ENCODE measurements at regions not wholly inside any gene's neighbourhood (a gene's known extent, or its start where the extent isn't known, plus 50 kb on each side); places are given as distances from the start of the nearest gene placed in this dataset.

DNA sequence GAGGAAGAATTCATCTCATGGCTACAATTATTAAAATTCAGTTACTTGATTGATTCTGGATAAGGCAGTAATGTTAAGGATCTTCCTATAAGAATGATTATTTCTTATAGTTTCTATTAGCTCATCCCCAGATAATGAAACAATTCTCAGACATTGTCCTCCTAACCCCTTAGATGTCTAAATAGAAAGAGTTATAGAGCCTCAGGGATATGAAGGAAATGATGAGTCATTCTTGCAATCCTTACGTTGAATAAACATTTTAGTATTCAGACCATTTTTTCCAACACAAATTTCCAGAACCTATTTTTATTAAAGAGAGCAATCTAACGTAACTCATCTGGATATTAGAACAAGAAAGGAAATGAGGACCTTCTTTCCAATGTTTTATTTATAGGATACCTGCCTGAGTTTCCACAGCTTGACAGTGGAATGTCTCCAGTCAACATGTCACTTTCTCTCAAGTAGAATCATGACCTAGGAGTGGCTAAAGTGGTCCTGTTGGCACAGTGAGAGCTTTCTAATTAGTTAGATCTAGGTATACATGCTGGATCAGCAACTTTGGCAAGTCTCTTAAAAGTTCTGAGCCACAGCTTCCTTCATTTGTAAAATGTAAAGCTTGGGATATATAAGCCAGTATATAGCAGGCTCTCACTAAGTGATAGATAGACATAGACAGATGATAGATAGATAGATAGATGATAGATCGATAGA, 88.0 kb upstream of the RAB27B start:
- no peaks in the 10 kb centered on the region for H3K27me3 ChIP-seq
- no peak overlapping the region for H3K4me3 ChIP-seq
- DNase-seq (ENCODE audit: low spot score) = no peak
- no peak overlapping the region for H3K27ac ChIP-seq
- H3K9ac ChIP-seq = no peak overlapping the region
- Mint-ChIP-seq H3K9me3 (no peaks in the 10 kb centered on the region), H3K36me3 (no peaks in the 10 kb centered on the region), H3K27ac (no peak overlapping the region), H3K4me3 (no peak overlapping the region), H3K4me1 (no peaks in the 10 kb centered on the region), H3K27me3 (ENCODE audit: insufficient read depth, low read depth) (no peaks in the 10 kb centered on the region)
- no peaks in the 10 kb centered on the region for H3K4me1 ChIP-seq
- H3K79me2 ChIP-seq (ENCODE audit: low read depth) = no peaks in the 10 kb centered on the region
- H3K9me3 ChIP-seq (ENCODE audit: low read depth) = no peaks in the 10 kb centered on the region
- H3K4me2 ChIP-seq = no peak overlapping the region
- no peaks in the 10 kb centered on the region for H4K20me1 ChIP-seq (ENCODE audit: low read depth)
- TF ChIP-seq, protein P1, sequence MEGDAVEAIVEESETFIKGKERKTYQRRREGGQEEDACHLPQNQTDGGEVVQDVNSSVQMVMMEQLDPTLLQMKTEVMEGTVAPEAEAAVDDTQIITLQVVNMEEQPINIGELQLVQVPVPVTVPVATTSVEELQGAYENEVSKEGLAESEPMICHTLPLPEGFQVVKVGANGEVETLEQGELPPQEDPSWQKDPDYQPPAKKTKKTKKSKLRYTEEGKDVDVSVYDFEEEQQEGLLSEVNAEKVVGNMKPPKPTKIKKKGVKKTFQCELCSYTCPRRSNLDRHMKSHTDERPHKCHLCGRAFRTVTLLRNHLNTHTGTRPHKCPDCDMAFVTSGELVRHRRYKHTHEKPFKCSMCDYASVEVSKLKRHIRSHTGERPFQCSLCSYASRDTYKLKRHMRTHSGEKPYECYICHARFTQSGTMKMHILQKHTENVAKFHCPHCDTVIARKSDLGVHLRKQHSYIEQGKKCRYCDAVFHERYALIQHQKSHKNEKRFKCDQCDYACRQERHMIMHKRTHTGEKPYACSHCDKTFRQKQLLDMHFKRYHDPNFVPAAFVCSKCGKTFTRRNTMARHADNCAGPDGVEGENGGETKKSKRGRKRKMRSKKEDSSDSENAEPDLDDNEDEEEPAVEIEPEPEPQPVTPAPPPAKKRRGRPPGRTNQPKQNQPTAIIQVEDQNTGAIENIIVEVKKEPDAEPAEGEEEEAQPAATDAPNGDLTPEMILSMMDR (IDR thresholded peaks at IDR 0.05) = no peak
- TF ChIP-seq EZH2 (IDR thresholded peaks at IDR 0.05) = no peak
- TF ChIP-seq EZH2phosphoT487 (IDR thresholded peaks at IDR 0.05) = no peak
- no peak overlapping the region for H2AFZ ChIP-seq (replicated peaks)
- H3F3A ChIP-seq (ENCODE audit: low read depth) = no peaks in the 10 kb centered on the region
- no peaks in the 10 kb centered on the region for H3K36me3 ChIP-seq

GRCh38 chr18:54742120-54742519, 86.2 kb upstream of the RAB27B start:
- H3K27me3 Mint-ChIP-seq (ENCODE audit: insufficient read depth, low read depth) = no peaks in the 10 kb centered on the region
- DNase-seq (ENCODE audit: low spot score) = no peak

DNA sequence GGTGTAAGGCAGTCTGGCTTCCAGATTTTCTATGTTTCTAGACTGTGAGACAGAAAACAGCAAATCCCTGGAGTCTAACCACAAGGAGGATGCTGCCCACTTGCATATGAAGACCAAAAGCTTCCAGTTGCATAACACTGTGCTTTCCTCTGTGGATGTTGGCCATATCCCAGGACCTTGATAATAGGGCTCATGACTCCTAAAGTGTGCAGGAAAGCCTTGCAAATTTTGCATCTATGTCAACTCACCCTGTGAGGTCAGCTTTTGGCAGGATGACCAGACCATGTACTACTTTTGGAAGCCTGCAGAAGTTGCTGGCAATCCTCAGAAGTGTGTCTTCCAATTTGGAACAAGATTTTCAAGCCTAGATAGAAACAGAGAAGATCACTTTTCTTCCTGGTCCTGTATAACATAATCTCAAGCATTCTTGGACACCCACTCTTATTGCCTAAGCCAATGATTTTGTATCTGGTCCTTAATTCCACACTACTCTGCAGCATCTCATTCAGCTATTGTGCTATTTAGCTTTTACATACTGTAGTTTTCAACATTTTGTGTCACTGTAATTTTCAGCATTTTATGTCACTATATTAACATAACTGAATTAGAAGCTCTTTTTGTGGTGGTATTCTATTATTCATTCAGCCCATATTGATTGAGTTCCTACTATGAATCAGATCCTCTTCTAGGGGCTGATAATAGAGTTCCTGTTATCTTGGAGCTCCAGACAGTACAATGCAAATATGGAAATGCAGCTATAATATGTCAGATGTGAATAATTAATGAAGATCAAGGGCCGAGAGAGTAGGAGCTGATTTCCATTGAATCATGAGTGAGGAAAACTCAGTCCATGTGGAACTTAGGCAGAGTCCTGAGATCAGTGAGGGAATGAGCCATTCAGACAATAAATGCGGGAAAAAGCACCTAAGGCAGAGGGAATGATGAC, 85.3 kb upstream of the RAB27B start:
- peak overlapping the region; percentile 24 for H2AFZ ChIP-seq (replicated peaks)
- H3K9ac ChIP-seq = no peak overlapping the region
- H4K20me1 ChIP-seq (ENCODE audit: low read depth) = no peaks in the 10 kb centered on the region
- Mint-ChIP-seq H3K4me1 (no peaks in the 10 kb centered on the region), H3K27me3 (ENCODE audit: insufficient read depth, low read depth) (no peaks in the 10 kb centered on the region), H3K27ac (no peak overlapping the region), H3K36me3 (no peaks in the 10 kb centered on the region), H3K4me3 (no peak overlapping the region), H3K9me3 (no peaks in the 10 kb centered on the region)
- TF ChIP-seq EZH2 (IDR thresholded peaks at IDR 0.05) (no peak), EZH2phosphoT487 (IDR thresholded peaks at IDR 0.05) (no peak)
- TF ChIP-seq, protein P1 (IDR thresholded peaks at IDR 0.05) = no peak
- H3K36me3 ChIP-seq = no peaks in the 10 kb centered on the region
- no peak overlapping the region for H3K4me2 ChIP-seq
- H3K4me3 ChIP-seq = no peak overlapping the region
- DNase-seq (ENCODE audit: low spot score) = no peak
- no peaks in the 10 kb centered on the region for H3K27me3 ChIP-seq
- no peak overlapping the region for H3K27ac ChIP-seq
- no peaks in the 10 kb centered on the region for H3F3A ChIP-seq (ENCODE audit: low read depth)
- no peaks in the 10 kb centered on the region for H3K4me1 ChIP-seq
- H3K9me3 ChIP-seq (ENCODE audit: low read depth) = no peaks in the 10 kb centered on the region
- no peaks in the 10 kb centered on the region for H3K79me2 ChIP-seq (ENCODE audit: low read depth)

More at GRCh38 chr18:54742120-54742519, 86.2 kb upstream of the RAB27B start:
- Histone ChIP-seq H3K36me3 (no peaks in the 10 kb centered on the region), H3F3A (ENCODE audit: low read depth) (no peaks in the 10 kb centered on the region), H3K4me3 (no peak overlapping the region), H3K9me3 (ENCODE audit: low read depth) (no peaks in the 10 kb centered on the region), H3K9ac (no peak overlapping the region), H3K27me3 (no peaks in the 10 kb centered on the region), H4K20me1 (ENCODE audit: low read depth) (no peaks in the 10 kb centered on the region), H3K79me2 (ENCODE audit: low read depth) (no peaks in the 10 kb centered on the region), H3K27ac (no peak overlapping the region), H3K4me1 (no peaks in the 10 kb centered on the region), H2AFZ (replicated peaks) (peak overlapping the region; percentile 10), H3K4me2 (no peak overlapping the region)
- no peak overlapping the region for H3K4me3 Mint-ChIP-seq
- H3K36me3 Mint-ChIP-seq = no peaks in the 10 kb centered on the region
- H3K9me3 Mint-ChIP-seq = no peaks in the 10 kb centered on the region
- H3K27ac Mint-ChIP-seq = no peak overlapping the region
- TF ChIP-seq EZH2 (IDR thresholded peaks at IDR 0.05) (no peak), EZH2phosphoT487 (IDR thresholded peaks at IDR 0.05) (no peak)
- TF ChIP-seq, protein P1 (IDR thresholded peaks at IDR 0.05) = no peak
- no peaks in the 10 kb centered on the region for H3K4me1 Mint-ChIP-seq

All from neural progenitor cell (in vitro differentiated cells).